K562 (cell line): ENCODE measurements at regions not wholly inside any gene's neighbourhood (a gene's known extent, or its start where the extent isn't known, plus 50 kb on each side); places are given as distances from the start of the nearest gene placed in this dataset.

ENCODE experiments used
- CEBPZ ChIP-seq: fragments of 150-350 bp; IDR thresholded peaks from 2 replicates; pipeline ENCODE4 v1.6.1; 2014; ENCODE audit warnings: low read depth, mild to moderate bottlenecking, low read length, borderline replicate concordance
- CHD7 ChIP-seq: fragments of 200-600 bp; sonication (generic); IDR thresholded peaks from one replicate; pipeline ENCODE4 v1.6.1; 2012; ENCODE audit warnings: mild to moderate bottlenecking, low read depth, low read length, inconsistent platforms
- SMARCA5 ChIP-seq: fragments of 450-650 bp; IDR thresholded peaks from 2 replicates; pipeline ENCODE4 v1.6.1; 2016
- ZNF778 ChIP-seq: fragments of 450-650 bp; formaldehyde crosslinking; IDR thresholded peaks from 2 replicates; pipeline ENCODE4 v1.4.0; 2020; ENCODE audit warnings: mild to moderate bottlenecking, moderate library complexity

DNA sequence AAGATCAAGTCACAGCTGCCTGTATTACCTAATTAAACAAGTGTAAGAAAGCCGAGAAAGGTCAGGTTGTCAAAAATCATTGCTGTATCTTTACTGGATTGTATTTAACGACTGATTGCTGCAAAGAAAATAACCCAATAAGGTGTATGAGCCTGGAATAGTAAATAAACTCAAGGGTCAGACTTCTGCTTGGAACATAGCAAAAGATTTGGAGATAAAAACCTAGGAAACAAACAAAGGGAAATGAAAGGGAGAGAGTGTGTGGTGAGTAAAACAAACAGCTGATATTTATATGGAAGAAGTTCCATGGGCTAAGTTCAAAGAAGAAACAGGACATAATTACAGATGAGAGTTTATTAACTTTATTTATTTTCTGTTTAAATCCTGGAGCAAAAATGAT is 354.0 kb downstream of the TLR4 start (continued):
- TF ChIP-seq CHD7 (no peak), SMARCA5 (no peak), ZNF778 (no peak), CEBPZ (no peak)
